ENCODE measurements at regions not wholly inside any gene's neighbourhood (a gene's known extent, or its start where the extent isn't known, plus 50 kb on each side); places are given as distances from the start of the nearest gene placed in this dataset.

GRCh38 chr10:42950606-42951485 is 126.0 kb upstream of the RET start:
- Histone ChIP-seq H3K27ac (no peak overlapping the region), H3K9me3 (no peaks in the 10 kb centered on the region), H3K36me3 (no peaks in the 10 kb centered on the region), H3K4me3 (no peak overlapping the region), H3K4me1 (replicated peaks) (no peaks in the 10 kb centered on the region), H3K27me3 (replicated peaks; ENCODE audit: insufficient read depth) (no peaks in the 10 kb centered on the region)
- no peak for DNase-seq (ENCODE audit: low spot score)
- intact Hi-C loops (cut with DNase I) = no loop called here
- TF ChIP-seq, protein P1, sequence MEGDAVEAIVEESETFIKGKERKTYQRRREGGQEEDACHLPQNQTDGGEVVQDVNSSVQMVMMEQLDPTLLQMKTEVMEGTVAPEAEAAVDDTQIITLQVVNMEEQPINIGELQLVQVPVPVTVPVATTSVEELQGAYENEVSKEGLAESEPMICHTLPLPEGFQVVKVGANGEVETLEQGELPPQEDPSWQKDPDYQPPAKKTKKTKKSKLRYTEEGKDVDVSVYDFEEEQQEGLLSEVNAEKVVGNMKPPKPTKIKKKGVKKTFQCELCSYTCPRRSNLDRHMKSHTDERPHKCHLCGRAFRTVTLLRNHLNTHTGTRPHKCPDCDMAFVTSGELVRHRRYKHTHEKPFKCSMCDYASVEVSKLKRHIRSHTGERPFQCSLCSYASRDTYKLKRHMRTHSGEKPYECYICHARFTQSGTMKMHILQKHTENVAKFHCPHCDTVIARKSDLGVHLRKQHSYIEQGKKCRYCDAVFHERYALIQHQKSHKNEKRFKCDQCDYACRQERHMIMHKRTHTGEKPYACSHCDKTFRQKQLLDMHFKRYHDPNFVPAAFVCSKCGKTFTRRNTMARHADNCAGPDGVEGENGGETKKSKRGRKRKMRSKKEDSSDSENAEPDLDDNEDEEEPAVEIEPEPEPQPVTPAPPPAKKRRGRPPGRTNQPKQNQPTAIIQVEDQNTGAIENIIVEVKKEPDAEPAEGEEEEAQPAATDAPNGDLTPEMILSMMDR (IDR thresholded peaks at IDR 0.05) = no peak
- TF ChIP-seq POLR2AphosphoS5 (IDR thresholded peaks at IDR 0.05) (no peak), POLR2A (IDR thresholded peaks at IDR 0.05) (no peak)
- WGBS = 37% methylated on average over 27 of the region's 27 CpGs

DNA sequence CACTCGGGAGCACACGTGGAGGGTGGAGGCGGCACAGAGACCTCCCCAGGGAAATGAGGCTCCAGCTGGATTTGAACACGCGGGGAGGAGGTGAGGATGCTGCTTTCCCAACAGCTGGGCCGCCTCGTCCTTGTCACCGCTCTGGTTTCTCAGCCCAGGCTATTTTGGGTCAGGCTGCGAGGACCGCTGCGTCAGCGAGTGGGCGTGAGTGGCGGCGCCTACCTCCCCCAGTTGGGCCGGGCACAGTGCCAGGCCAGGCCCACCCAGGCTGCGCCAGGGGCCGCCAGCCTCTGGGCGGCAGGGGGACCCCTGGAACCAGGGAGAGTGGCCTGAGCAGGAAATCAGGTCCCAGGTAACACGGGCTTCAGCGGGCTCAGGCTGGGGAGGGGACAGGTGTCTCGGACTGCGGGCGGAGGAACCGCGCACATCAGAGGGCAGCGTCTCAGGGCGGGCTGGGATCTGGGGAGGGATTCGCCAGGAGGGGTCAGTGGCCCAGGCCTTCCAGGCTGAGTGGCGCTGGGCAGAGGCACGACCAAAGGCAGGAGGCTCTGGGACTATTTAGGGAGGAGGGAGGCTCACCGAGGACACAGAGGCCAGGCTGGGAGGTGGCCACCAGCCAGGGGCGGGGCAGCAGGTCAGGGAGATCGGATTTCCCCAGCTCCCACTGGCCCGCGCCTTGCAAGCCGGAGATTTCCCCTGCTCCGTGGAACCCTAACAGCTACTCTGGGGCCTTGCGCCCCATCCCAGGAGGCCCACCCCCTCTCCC is 125.2 kb upstream of the RET start:
- Histone ChIP-seq H3K9me3 (no peaks in the 10 kb centered on the region), H3K4me1 (replicated peaks) (no peaks in the 10 kb centered on the region), H3K27me3 (replicated peaks; ENCODE audit: insufficient read depth) (no peaks in the 10 kb centered on the region), H3K4me3 (no peak overlapping the region), H3K36me3 (no peaks in the 10 kb centered on the region), H3K27ac (no peak overlapping the region)
- no peak for DNase-seq (ENCODE audit: low spot score)
- WGBS = 19% methylated on average over 33 of the region's 39 CpGs
- intact Hi-C loops (cut with DNase I) = no loop called here
- TF ChIP-seq POLR2A (IDR thresholded peaks at IDR 0.05) = no peak
- no peak for TF ChIP-seq POLR2AphosphoS5 (IDR thresholded peaks at IDR 0.05)
- TF ChIP-seq, protein P1 (IDR thresholded peaks at IDR 0.05) = no peak

DNA sequence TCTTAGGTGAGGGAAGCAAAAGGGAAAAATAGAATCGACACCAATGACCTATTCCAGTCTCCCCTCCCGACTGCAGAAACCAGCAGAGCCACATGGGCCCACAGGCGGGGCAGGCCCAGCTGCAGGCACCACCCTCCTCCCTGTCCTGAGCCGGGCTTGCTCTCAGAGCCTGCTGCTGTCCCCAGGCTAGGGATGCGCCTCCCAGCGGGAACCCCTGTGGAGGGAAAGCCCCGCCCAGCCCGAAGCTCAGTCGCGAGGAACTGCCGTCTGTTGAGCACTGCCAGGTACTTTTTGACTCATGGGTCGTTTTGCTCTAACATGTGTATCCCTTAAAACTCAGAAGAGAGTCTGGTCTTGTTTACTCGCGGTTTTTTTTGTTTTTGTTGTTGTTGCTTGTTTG is 124.5 kb upstream of the RET start:
- Histone ChIP-seq H3K27ac (no peak overlapping the region), H3K9me3 (no peaks in the 10 kb centered on the region), H3K4me3 (no peak overlapping the region), H3K4me1 (replicated peaks) (no peaks in the 10 kb centered on the region), H3K27me3 (replicated peaks; ENCODE audit: insufficient read depth) (no peaks in the 10 kb centered on the region), H3K36me3 (no peaks in the 10 kb centered on the region)
- TF ChIP-seq, protein P1 (IDR thresholded peaks at IDR 0.05) = no peak
- no peak for TF ChIP-seq POLR2AphosphoS5 (IDR thresholded peaks at IDR 0.05)
- TF ChIP-seq POLR2A (IDR thresholded peaks at IDR 0.05) = no peak
- intact Hi-C loops (cut with DNase I) = no loop called here
- DNase-seq (ENCODE audit: low spot score) = peak; percentile 34
- WGBS = 30% methylated on average over 14 of the region's 14 CpGs

GRCh38 chr10:42952931-42953683 is 123.8 kb upstream of the RET start:
- no peak for DNase-seq (ENCODE audit: low spot score)
- intact Hi-C loops (cut with DNase I) = no loop called here
- no peaks in the 10 kb centered on the region for H3K27me3 ChIP-seq (replicated peaks; ENCODE audit: insufficient read depth)
- H3K36me3 ChIP-seq = no peaks in the 10 kb centered on the region
- no peak overlapping the region for H3K27ac ChIP-seq
- TF ChIP-seq, protein P1 (IDR thresholded peaks at IDR 0.05) = no peak
- no peak for TF ChIP-seq POLR2A (IDR thresholded peaks at IDR 0.05)
- TF ChIP-seq POLR2AphosphoS5 (IDR thresholded peaks at IDR 0.05) = no peak
- no peaks in the 10 kb centered on the region for H3K4me1 ChIP-seq (replicated peaks)
- no peak overlapping the region for H3K4me3 ChIP-seq
- WGBS = 94% methylated on average over 11 of the region's 13 CpGs
- H3K9me3 ChIP-seq = no peaks in the 10 kb centered on the region

Data from prostate gland (tissue), 2 donors.